ENCODE measurements at regions not wholly inside any gene's neighbourhood (a gene's known extent, or its start where the extent isn't known, plus 50 kb on each side); places are given as distances from the start of the nearest gene placed in this dataset.

DNA sequence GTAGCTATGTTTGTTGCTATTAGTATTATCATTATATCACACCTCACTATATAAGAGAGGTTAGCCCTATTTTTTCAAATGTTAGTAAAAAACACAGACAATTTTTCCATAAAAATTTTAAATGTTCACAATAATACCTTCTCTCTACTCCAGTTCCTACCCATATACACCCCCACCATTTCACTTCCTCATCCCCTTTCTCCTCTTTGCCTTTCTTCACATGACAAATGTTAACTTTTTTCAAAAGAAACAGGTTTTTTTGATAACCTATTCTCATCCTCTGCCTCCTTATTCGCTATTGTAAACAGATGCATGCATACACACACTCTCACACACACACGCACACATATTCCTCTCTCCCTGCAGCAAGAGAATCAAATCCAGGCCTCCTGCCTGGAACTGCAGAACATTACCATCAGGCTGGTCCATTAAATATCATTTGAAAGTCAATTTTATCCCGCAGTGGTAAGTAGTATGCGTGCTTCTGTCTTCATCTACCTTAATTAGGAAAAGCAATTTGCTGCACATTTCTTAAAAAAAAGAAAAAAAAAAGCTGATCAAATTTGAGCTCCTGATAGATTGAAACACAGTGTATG lies 55.5 kb downstream of the MID1IP1 start:
- no peak for DNase-seq
- intact Hi-C loops (cut with DNase I): no loop called here

- no peak for DNase-seq
- intact Hi-C loops (cut with DNase I): no loop called here
Measured at GRCh38 chrX:38857736-38858523, 56.7 kb downstream of the MID1IP1 start.

DNA sequence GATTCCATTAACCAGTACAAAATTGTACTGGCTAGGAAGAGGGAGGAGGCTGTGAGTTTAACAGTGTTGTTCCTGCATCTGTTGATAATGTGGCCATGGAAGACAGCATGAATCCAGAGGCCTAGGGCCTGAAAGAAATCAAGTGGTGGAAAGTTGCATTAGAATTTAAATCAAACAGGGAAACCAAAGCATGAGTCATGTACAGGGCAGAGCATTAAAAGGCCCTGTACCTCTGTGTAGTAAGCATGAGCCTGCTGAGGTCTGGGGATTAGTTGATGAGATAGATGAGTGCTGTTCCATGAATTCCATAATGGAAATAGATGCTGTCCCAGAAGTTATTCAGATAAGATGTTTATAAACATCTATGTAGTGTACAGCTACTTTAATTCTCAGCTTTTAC lies 58.3 kb downstream of the MID1IP1 start:
- intact Hi-C loops (cut with DNase I): no loop called here

GRCh38 chrX:38860106-38861013 lies 59.1 kb downstream of the MID1IP1 start:
- intact Hi-C loops (cut with DNase I): no loop called here
- DNase-seq: no peak

More for the DNA sequence above, 58.3 kb downstream of the MID1IP1 start:
- DNase-seq: no peak

DNA sequence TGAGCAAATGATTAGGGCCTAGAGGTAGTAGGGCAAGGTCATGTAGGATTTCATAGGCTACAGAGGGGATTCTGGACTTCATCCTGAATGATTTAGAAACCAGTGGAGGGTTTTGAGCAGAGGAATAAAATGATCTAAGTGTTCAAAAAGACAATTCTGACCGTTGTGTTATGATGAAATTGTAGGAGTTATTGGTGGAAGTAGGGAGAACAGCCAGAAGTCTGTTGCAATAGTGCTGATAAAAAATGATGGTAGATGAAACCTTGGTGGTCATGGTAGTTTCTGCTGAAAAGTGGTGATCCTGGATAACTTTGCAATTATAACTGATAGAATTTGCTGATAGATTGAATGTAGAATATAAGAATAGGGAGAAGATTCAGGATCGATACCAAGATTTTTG lies 60.2 kb downstream of the MID1IP1 start:
- intact Hi-C loops (cut with DNase I): no loop called here

DNA sequence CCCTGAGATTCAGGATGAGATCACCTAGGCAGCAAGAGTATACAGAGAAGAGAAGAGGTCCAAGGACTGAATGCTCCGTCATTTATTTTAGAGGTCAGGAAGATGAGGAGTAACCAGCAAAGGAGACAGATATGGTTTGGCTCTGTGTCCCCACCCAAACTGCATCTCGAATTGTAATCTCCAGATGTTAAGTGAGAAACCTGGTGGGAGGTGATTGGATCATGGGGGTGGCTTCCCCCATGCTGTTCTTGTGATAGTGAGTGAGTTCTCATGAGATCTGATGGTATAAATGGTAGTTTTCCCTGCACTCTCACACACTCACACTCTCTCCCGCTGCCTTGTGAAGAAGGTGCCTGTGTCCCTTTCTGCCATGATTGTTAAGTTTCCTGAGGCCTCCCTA lies 60.8 kb downstream of the MID1IP1 start:
- intact Hi-C loops (cut with DNase I): no loop called here
- DNase-seq: no peak

More for the DNA sequence above, 60.2 kb downstream of the MID1IP1 start:
- DNase-seq: no peak

DNA sequence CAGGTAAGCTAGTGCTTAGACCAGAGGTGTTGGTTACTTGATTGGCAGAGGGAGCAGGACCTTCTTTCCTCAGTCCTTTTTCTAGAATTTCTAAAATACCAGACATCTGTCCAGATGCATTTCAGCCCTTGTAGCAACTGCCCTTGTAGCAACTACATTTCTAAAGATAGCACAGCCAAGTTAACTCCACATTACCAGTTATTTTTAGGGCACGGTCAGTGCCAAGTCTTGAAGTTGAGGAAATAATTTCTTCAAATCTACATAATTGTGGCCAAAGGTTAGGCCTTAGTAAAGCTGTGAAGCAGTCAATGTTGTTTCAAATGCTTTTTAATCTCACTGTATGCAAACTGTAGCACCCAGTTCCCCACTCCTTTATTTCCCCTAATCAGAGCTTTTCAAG lies 62.9 kb downstream of the MID1IP1 start:
- intact Hi-C loops (cut with DNase I): no loop called here
- DNase-seq: no peak

DNA sequence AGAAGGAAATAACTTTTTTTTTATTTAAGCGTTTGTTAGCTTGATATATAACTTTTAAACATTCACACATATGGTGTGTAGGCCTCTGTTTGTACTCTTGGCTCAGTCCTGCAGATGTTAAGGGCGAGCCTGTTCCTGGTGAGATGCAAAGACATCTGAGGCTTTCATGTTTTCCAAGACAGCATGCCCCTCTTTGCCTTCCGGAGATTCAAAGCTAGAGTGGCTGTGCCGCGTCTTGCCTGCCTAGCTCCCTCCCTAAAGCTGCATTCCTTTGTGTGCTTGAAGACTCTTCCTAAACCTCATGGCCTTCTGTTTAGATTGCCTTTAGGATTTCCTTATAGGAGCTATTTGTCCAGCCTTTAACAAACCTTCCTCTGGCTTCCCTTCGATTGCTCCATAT lies 67.1 kb downstream of the MID1IP1 start:
- DNase-seq: no peak
- intact Hi-C loops (cut with DNase I): no loop called here

- intact Hi-C loops (cut with DNase I): no loop called here
- DNase-seq: no peak
Measured at GRCh38 chrX:38868941-38869401, 67.7 kb downstream of the MID1IP1 start.

- DNase-seq: no peak
- intact Hi-C loops (cut with DNase I): no loop called here
Measured at GRCh38 chrX:38870361-38870895, 69.2 kb downstream of the MID1IP1 start.

GRCh38 chrX:38871129-38872029 lies 70.1 kb downstream of the MID1IP1 start:
- intact Hi-C loops (cut with DNase I): no loop called here
- no peak for DNase-seq

GRCh38 chrX:38877366-38877765 lies 76.1 kb downstream of the MID1IP1 start:
- intact Hi-C loops (cut with DNase I): no loop called here
- no peak for DNase-seq

DNA sequence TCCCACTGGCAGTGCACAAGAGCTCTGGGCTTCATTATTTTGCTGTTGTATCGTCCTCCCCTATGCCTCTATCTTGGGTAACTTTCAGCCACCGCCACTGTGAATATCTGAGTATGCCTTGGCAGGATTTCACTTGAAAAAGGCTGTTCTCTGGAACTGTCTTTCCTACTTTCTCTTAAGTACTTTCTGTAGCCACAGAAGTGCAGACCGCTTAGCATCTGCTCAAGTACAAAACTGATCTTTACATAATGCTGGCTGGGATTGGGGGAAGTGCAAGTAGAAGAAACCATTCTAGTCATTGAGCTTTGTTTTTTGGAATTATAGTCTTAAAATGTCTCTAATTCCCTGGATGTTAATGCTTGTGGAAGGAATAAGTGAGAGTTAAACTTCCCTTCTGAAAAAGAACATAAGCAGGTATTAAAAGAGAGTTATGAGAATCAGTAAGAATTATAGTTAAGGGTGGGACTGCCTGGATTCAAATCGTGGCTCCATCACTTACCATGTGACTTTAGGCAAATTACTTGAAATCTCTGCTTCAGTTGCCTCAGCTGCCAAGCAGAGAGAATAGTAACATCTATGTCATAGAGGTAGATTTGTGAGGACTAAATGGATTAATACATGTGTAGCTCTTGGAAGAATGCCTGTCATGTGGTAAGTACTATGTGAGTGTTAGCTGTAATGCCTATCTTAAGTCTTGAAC lies 77.5 kb downstream of the MID1IP1 start:
- intact Hi-C loops (cut with DNase I): no loop called here
- no peak for DNase-seq

DNA sequence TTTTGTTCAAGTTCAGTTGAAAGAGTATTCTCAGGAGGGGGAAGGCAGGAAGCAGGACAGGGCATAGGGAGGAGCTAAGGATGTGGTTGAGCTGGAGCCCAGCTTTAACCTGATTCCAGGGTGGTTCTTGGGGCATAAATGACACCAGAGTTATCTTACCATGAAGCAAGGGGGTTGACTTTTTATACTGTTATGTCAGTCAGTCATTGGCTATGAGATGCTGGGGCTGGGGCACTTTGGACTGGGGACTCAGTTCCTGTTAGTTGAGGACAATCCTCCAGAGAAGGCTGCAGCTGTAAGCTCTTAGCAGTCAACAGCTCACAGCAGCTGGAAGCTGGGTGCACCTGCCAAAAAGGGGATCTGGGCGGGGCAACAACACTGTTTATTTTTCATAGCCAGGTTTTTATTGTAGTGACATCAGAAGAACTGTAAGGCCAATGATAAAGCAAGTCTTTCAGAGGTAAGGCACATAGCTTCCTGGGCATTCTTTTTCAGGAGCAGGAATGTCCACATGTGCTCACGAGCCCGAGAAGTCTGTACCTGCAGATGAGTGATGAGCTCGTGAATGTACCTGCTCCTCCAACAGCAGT lies 78.5 kb downstream of the MID1IP1 start:
- intact Hi-C loops (cut with DNase I): no loop called here
- DNase-seq: no peak

GRCh38 chrX:38880296-38880854 lies 79.1 kb downstream of the MID1IP1 start:
- DNase-seq: no peak
- intact Hi-C loops (cut with DNase I): no loop called here

- DNase-seq: no peak
- intact Hi-C loops (cut with DNase I): no loop called here
Measured at GRCh38 chrX:38881066-38881465, 79.8 kb downstream of the MID1IP1 start.

DNA sequence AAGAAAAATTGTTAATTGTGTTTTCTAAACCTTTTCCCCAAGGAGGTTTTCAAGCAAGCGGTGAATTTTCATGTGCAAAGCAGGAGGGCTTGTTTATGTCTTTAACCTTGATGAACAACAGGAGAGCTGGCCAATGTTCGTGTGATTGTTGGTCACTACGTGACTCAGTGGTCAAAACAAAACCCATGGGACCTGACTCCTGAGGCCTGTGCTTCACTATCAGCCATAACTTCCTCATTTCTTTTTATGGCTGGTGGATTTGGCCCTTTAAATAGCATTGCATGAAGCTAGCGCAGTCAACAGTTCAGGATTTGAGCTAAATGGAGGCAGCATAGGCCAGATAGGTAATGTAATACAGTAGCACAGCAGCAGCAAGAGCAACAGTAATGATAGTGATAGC lies 80.5 kb downstream of the MID1IP1 start:
- intact Hi-C loops (cut with DNase I): no loop called here
- DNase-seq: no peak

All from head of caudate nucleus (tissue), 42 donors.